ENCODE measurements at regions not wholly inside any gene's neighbourhood (a gene's known extent, or its start where the extent isn't known, plus 50 kb on each side); places are given as distances from the start of the nearest gene placed in this dataset.

- no peak for TF ChIP-seq CTCF (IDR thresholded peaks at IDR 0.05)
Observed at GRCh38 chr4:185965426-185966384, 103.3 kb upstream of the TLR3 start.

DNA sequence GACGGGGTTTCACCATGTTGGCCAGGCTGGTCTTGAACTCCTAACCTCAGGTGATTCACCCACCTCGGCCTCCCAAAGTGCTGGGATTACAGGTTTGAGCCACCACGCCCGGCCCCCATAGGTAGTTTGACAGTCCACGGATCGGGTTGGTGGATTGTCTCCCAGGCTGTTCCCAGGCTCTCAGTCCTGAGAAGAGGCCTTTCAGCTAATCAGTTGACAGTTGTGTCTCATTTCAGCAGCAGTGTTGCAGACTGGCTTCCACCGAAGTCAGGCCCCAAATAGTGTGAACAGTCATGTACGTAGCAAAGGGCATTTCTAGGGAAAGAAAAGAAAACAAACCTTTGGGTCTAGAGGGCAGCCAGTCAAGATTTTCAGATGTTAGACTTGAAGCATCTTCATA is 102.4 kb upstream of the TLR3 start:
- no peak for TF ChIP-seq CTCF (IDR thresholded peaks at IDR 0.05)

DNA sequence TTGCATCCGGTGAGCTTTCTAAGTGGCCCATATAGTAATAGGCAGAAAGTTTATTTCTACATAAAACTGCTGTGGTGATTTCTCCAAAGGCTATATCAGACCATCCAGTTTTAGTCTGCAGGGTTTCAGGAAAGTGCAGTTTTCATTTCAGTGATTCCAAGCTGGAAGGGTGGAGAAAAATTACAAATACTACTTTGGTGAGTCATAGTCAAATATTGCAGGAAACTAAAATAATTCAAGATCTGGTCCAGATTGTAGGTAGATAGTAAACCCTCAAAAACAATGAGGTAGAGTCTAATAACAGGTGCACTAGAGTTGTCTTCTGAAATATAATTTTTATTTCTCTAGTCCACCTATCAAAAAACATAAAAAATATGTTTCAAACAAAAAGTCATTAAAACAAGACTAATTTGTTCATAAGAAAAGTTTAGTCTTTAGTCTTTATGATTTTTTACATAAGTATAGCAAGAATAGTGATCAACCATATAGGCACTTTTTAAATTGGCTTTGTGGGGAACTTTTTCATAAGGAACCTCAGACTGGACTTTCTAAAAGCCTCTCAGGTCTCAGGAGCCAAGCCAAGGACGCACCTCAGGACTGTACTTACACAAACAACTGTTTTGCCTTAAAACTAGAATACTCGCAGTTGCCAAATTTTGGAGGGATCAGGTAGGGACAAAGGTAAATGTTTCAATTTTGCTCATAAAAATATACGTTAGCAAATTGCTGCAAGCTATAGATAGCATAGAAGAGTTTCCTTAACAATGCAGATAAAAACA is 101.8 kb upstream of the TLR3 start:
- TF ChIP-seq CTCF (IDR thresholded peaks at IDR 0.05): no peak

- no peak for TF ChIP-seq CTCF (IDR thresholded peaks at IDR 0.05)
Observed at GRCh38 chr4:185969657-185970056, 99.3 kb upstream of the TLR3 start.

GRCh38 chr4:185987961-185988627 is 80.9 kb upstream of the TLR3 start:
- TF ChIP-seq CTCF (IDR thresholded peaks at IDR 0.05): no peak

GRCh38 chr4:185991770-185992169 is 77.2 kb upstream of the TLR3 start:
- TF ChIP-seq CTCF (IDR thresholded peaks at IDR 0.05): no peak

- no peak for TF ChIP-seq CTCF (IDR thresholded peaks at IDR 0.05)
Observed at GRCh38 chr4:185992585-185992984, 76.4 kb upstream of the TLR3 start.
